BLaER1 treated with 17β-estradiol and CSF1 and Interleukin-3, amounts not matched to agents 10 nM and 100 nM (cell line): ENCODE measurements at regions not wholly inside any gene's neighbourhood (a gene's known extent, or its start where the extent isn't known, plus 50 kb on each side); places are given as distances from the start of the nearest gene placed in this dataset.
A peak's percentile ranks its signal among the peaks of the same experiment; 100 is the strongest.

Source experiments
- H3K27ac ChIP-seq, 11 experiments: shearing (Covaris generic); formaldehyde crosslinking; 2 replicates each; pipeline ENCODE4 v1.8.1; 2022
- H3K27me3 ChIP-seq, 11 experiments: shearing (Covaris generic); formaldehyde crosslinking; 2 replicates each; pipeline ENCODE4 v1.8.1; 2022
- H3K36me3 ChIP-seq, 11 experiments: shearing (Covaris generic); formaldehyde crosslinking; 2 replicates each; pipeline ENCODE4 v1.8.1; 2022
- H3K4me1 ChIP-seq, 10 experiments: shearing (Covaris generic); formaldehyde crosslinking; 2 replicates each; pipeline ENCODE4 v1.8.1; 2022
- H3K4me2 ChIP-seq, 11 experiments: shearing (Covaris generic); formaldehyde crosslinking; 2 replicates each; pipeline ENCODE4 v1.8.1; 2022
- H3K4me3 ChIP-seq, 10 experiments: shearing (Covaris generic); formaldehyde crosslinking; 2 replicates each; pipeline ENCODE4 v1.8.1; 2022
- H3K9ac ChIP-seq, 11 experiments: shearing (Covaris generic); formaldehyde crosslinking; 2 replicates each; pipeline ENCODE4 v1.8.1; 2022
- H3K9me3 ChIP-seq, 11 experiments: shearing (Covaris generic); formaldehyde crosslinking; replicated peaks in 1 of 11; 2 replicates each; pipeline ENCODE4 v1.8.1; 2022
- H4K20me1 ChIP-seq, 11 experiments: shearing (Covaris generic); formaldehyde crosslinking; 2 replicates each; pipeline ENCODE4 v1.8.1; 2022
- Cebpa-rat ChIP-seq, 11 experiments: shearing (Covaris generic); IDR thresholded peaks; 2 replicates each; pipeline ENCODE4 v1.8.1; 2022

GRCh38 chr10:98320486-98321185 is 52.6 kb upstream of the LOXL4 start:
- H3K36me3 ChIP-seq, result no peaks in the 10 kb centered on the region
- peaks cover 0 to 8% (median 0%) of the 10 kb centered on the region in 11 experiments; a peak in 2 of 22 replicates for H3K9me3 ChIP-seq
- H3K4me3 ChIP-seq, result peak overlapping the region in 2 of 10 experiments; percentile 11 to 27; a peak in 2 of 20 replicates
- TF ChIP-seq Cebpa-rat (IDR thresholded peaks at IDR 0.05), result no peak
- H3K4me1 ChIP-seq, result peaks cover 61 to 73% (median 66%) of the 10 kb centered on the region in 10 experiments
- peak overlapping the region; percentile 50 to 94 (median 80) for H3K4me2 ChIP-seq
- peak overlapping the region in 2 of 11 experiments; percentile 10 to 43; a peak in 1 of 22 replicates for H3K27ac ChIP-seq
- H3K9ac ChIP-seq, result peak overlapping the region in 5 of 11 experiments; percentile 15 to 48 (median 32); a peak in 8 of 22 replicates
- H4K20me1 ChIP-seq, result no peaks in the 10 kb centered on the region; a peak in 1 of 22 replicates
- peaks cover 0 to 15% (median 0%) of the 10 kb centered on the region in 11 experiments; a peak in 4 of 22 replicates for H3K27me3 ChIP-seq

GRCh38 chr10:98318861-98319260 is 50.9 kb upstream of the LOXL4 start:
- no peak overlapping the region for H3K27ac ChIP-seq
- H3K9ac ChIP-seq, result no peak overlapping the region
- H3K27me3 ChIP-seq, result peaks cover 0 to 15% (median 0%) of the 10 kb centered on the region in 11 experiments; a peak in 4 of 22 replicates
- peaks cover 62 to 80% (median 71%) of the 10 kb centered on the region in 10 experiments for H3K4me1 ChIP-seq
- peaks cover 0 to 8% (median 0%) of the 10 kb centered on the region in 11 experiments; a peak in 2 of 22 replicates for H3K9me3 ChIP-seq
- no peak for TF ChIP-seq Cebpa-rat (IDR thresholded peaks at IDR 0.05)
- H3K4me2 ChIP-seq, result no peak overlapping the region
- H3K36me3 ChIP-seq, result no peaks in the 10 kb centered on the region
- no peak overlapping the region for H3K4me3 ChIP-seq
- no peaks in the 10 kb centered on the region; a peak in 1 of 22 replicates for H4K20me1 ChIP-seq
